ENCODE measurements at regions not wholly inside any gene's neighbourhood (a gene's known extent, or its start where the extent isn't known, plus 50 kb on each side); places are given as distances from the start of the nearest gene placed in this dataset.

- no peak for TF ChIP-seq ZNF462 (CRISPR knock-in tag; IDR thresholded peaks at IDR 0.05)
Measured at GRCh38 chr4:59223292-59223941, 1976.7 kb upstream of the ADGRL3 start (continued).

- H4K20me1 ChIP-seq (replicated peaks; ENCODE audit: insufficient read depth), result no peaks in the 10 kb centered on the region
- Mint-ChIP-seq H3K27me3 (ENCODE audit: insufficient read depth, low read depth, poor library complexity) (peaks cover 4% of the 10 kb centered on the region), H3K36me3 (ENCODE audit: low read depth) (peaks cover 16% of the 10 kb centered on the region), H3K4me1 (peaks cover 22% of the 10 kb centered on the region), H3K27ac (no peak overlapping the region), H3K4me3 (no peak overlapping the region), H3K9me3 (peaks cover 14% of the 10 kb centered on the region)
- DNase-seq (ENCODE audit: low spot score) (no peak), ATAC-seq (no peak)
- H3F3A ChIP-seq (replicated peaks; ENCODE audit: low read depth), result no peaks in the 10 kb centered on the region
- no peaks in the 10 kb centered on the region for H3K79me2 ChIP-seq (replicated peaks; ENCODE audit: insufficient read depth)
- H2AFZ ChIP-seq, result no peak overlapping the region
- H3K36me3 ChIP-seq (ENCODE audit: insufficient read depth), result no peaks in the 10 kb centered on the region
- H3K27ac ChIP-seq (ENCODE audit: low read depth), result no peak overlapping the region
- peaks cover 22% of the 10 kb centered on the region for H3K4me1 ChIP-seq (ENCODE audit: insufficient read depth)
- H3K27me3 ChIP-seq (ENCODE audit: insufficient read depth), result no peaks in the 10 kb centered on the region
- H3K4me2 ChIP-seq, result no peak overlapping the region
- no peak overlapping the region for H3K4me3 ChIP-seq
- peaks cover 8% of the 10 kb centered on the region for H3K9me2 ChIP-seq (ENCODE audit: insufficient read depth)
- TF ChIP-seq ZNF114 (CRISPR knock-in tag; IDR thresholded peaks at IDR 0.05) (no peak), EZH2phosphoT487 (IDR thresholded peaks at IDR 0.05; ENCODE audit: unreplicated experiment) (no peak), ZNF331 (CRISPR knock-in tag; IDR thresholded peaks at IDR 0.05; ENCODE audit: low read depth) (no peak), EZH2 (IDR thresholded peaks at IDR 0.05; ENCODE audit: low read depth, unreplicated experiment) (no peak), POLR2AphosphoS5 (IDR thresholded peaks at IDR 0.05; ENCODE audit: low read depth) (no peak), JUNB (IDR thresholded peaks at IDR 0.05; ENCODE audit: unreplicated experiment) (no peak), STAT1 (IDR thresholded peaks at IDR 0.05; ENCODE audit: unreplicated experiment) (no peak), CREB1 (CRISPR knock-in tag; IDR thresholded peaks at IDR 0.05; ENCODE audit: low read depth) (no peak), ZNF462 (CRISPR knock-in tag; IDR thresholded peaks at IDR 0.05) (no peak)
Measured at GRCh38 chr4:59238212-59238611, 1961.9 kb upstream of the ADGRL3 start.
